Activated CD4-positive, alpha-beta T cell treated with anti-CD3 and anti-CD28 coated beads, Interleukin-2, amount 10 ng/mL, durations not matched to agents 24 days and 14 days (primary cell): ENCODE measurements at regions not wholly inside any gene's neighbourhood (a gene's known extent, or its start where the extent isn't known, plus 50 kb on each side); places are given as distances from the start of the nearest gene placed in this dataset.
"Not testable (repeated sequence)": the region's sequence is repeated elsewhere in the genome, so short reads cannot be mapped to it uniquely, and the experiment has no call there.

Experiments used
- DNase-seq: peaks from one replicate; pipeline ENCODE4 v3.0.0; 2022
- H3K27ac Mint-ChIP-seq: one replicate; pipeline ENCODE4 v1.8.0; 2022; ENCODE audit warnings: mild to moderate bottlenecking, mixed read lengths
- H3K27me3 Mint-ChIP-seq: one replicate; pipeline ENCODE4 v1.8.0; 2022; ENCODE audit warnings: mixed read lengths
- H3K36me3 Mint-ChIP-seq: one replicate; pipeline ENCODE4 v1.8.0; 2022; ENCODE audit warnings: low read depth, mild to moderate bottlenecking, mixed read lengths
- H3K4me1 Mint-ChIP-seq: one replicate; pipeline ENCODE4 v1.8.0; 2021; ENCODE audit warnings: mixed read lengths
- H3K4me3 Mint-ChIP-seq: one replicate; pipeline ENCODE4 v1.8.0; 2022; ENCODE audit warnings: mild to moderate bottlenecking, moderate library complexity, mixed read lengths
- H3K9me3 Mint-ChIP-seq: one replicate; pipeline ENCODE4 v1.8.0; 2021; ENCODE audit warnings: mixed read lengths
- intact Hi-C: fragments of 100-400 bp; cut with micrococcal nuclease; formaldehyde crosslinking; loops from one replicate; pipeline ENCODE4 v1.15.1; 2023

DNA sequence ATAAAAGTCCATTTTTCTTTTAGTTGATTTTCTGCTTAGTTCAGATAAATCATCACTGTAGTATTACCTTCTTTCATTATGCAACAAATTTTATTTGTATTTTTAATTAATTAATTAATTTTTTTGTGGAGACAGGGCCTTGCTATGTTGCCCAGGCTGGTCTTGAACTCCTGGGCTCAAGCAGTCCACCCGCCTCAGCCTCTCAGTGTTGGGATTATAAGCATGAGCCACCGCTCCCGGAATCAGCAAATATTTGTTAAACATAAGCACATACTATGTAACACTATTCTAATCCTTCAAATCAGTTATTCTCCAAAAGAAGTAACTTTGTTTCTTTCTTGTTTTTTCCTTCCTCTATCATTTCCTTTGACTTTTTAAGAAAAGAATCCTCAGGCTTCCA, 584.8 kb upstream of the ANKRD30A start:
- intact Hi-C loops: no loop called here
- no peak for DNase-seq
- no peaks in the 10 kb centered on the region for H3K27me3 Mint-ChIP-seq
- peaks cover 4% of the 10 kb centered on the region for H3K9me3 Mint-ChIP-seq
- no peaks in the 10 kb centered on the region for H3K36me3 Mint-ChIP-seq
- H3K27ac Mint-ChIP-seq: no peak overlapping the region
- no peak overlapping the region for H3K4me3 Mint-ChIP-seq
- no peaks in the 10 kb centered on the region for H3K4me1 Mint-ChIP-seq

DNA sequence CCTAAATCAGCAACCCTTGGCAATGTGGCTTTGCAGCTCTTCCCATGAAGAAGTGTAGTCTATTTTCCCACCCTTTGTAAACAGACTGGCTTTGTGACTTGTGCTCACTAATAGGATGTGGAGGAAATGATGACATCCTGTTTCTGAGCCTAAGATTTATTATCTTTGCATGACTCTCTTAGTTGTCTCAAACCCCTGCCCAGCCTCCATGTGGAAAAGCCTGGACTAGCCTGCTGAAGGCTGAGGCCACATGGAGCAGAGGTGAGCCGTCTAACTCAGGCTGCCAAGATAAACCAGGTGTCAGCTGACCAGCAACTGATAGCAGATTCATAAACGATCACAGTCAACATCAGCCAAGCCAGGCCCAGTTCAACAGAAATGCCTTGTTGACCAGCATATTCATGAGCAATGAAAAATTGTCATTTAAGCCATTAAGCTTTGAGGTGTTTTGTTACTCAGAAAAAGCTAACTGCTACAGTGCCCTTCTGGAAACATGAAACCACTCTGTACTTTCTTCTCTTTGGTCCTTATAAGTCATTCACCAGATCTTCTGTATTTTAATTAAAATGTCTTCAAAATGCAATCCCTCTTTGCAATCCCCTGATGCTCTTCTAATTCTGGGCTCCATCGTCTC, 586.3 kb upstream of the ANKRD30A start:
- no peak overlapping the region for H3K4me3 Mint-ChIP-seq
- H3K4me1 Mint-ChIP-seq: no peaks in the 10 kb centered on the region
- H3K36me3 Mint-ChIP-seq: no peaks in the 10 kb centered on the region
- no peaks in the 10 kb centered on the region for H3K27me3 Mint-ChIP-seq
- intact Hi-C loops: no loop called here
- H3K9me3 Mint-ChIP-seq: peaks cover 4% of the 10 kb centered on the region
- no peak overlapping the region for H3K27ac Mint-ChIP-seq
- no peak for DNase-seq

DNA sequence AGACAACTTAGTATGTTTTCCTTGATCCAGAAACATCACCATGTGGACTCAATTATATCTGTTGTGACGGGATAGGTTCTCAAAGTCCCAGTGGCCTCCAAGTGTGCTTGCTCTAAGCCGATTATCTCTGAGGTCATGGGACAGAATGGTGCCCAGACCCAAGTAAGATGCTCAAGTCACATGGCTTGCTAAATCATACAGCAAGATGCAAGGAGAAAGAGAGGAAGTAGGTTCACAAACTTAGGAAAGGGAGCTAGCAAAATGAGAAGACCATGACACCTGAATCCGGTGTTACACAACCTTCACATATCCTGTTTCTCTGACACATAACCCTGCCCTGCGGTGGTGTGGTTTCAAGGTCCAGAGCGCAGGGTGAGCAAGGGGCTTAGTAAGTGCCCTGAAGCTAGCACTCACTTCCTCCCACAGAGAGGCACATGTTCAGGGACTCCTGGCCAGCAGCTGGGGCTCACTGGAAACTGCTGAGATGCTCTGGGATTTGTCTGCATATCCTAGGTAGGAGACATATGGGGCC, 590.9 kb upstream of the ANKRD30A start:
- no peak for DNase-seq
- no peak overlapping the region for H3K4me3 Mint-ChIP-seq
- H3K27me3 Mint-ChIP-seq: no peaks in the 10 kb centered on the region
- H3K27ac Mint-ChIP-seq: no peak overlapping the region
- no peaks in the 10 kb centered on the region for H3K4me1 Mint-ChIP-seq
- no peaks in the 10 kb centered on the region for H3K9me3 Mint-ChIP-seq
- no peaks in the 10 kb centered on the region for H3K36me3 Mint-ChIP-seq
- intact Hi-C loops: no loop called here

DNA sequence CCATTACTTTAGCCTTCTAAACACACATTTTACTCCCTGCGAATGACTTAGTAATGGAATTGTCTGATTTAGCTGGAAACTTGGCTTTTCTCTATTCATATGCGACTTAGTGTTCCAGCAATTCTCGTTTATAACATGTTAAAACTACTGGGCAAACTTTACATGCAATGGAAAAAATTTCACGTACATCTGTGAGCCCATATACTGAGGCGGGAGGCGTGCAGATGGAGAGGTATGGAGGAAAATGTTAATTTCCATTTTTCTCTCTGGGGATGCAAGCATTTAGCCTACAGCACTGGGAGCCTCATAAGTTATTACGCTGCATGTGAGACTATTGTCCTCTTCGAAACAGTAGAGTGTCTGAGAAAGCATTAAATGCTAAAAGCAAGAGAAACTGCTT, 591.5 kb upstream of the ANKRD30A start:
- H3K4me3 Mint-ChIP-seq: no peak overlapping the region
- H3K27me3 Mint-ChIP-seq: no peaks in the 10 kb centered on the region
- no peaks in the 10 kb centered on the region for H3K4me1 Mint-ChIP-seq
- intact Hi-C loops: no loop called here
- DNase-seq: no peak
- H3K27ac Mint-ChIP-seq: no peak overlapping the region
- no peaks in the 10 kb centered on the region for H3K36me3 Mint-ChIP-seq
- no peaks in the 10 kb centered on the region for H3K9me3 Mint-ChIP-seq

DNA sequence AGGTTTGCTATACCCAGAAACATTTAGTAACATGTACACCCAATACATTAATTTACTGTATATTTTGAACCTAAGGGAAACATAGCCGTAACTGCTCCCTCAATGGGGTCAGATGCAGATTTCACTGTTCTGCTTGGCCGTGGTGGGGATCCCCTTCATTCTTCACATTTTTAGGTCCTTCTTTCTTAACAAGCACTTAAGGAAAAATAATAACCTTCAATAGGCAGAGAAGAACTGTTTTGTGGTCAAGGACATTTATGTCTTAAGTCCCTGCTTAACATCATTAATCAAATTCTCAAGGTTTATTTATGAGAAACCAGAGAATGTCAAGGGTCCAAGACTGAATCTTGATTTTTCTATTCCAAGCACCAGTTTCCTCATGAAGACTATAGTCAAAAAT, 592.1 kb upstream of the ANKRD30A start:
- H3K9me3 Mint-ChIP-seq: no peaks in the 10 kb centered on the region
- no peaks in the 10 kb centered on the region for H3K4me1 Mint-ChIP-seq
- intact Hi-C loops: no loop called here
- no peak overlapping the region for H3K4me3 Mint-ChIP-seq
- no peaks in the 10 kb centered on the region for H3K36me3 Mint-ChIP-seq
- no peaks in the 10 kb centered on the region for H3K27me3 Mint-ChIP-seq
- no peak for DNase-seq
- no peak overlapping the region for H3K27ac Mint-ChIP-seq

DNA sequence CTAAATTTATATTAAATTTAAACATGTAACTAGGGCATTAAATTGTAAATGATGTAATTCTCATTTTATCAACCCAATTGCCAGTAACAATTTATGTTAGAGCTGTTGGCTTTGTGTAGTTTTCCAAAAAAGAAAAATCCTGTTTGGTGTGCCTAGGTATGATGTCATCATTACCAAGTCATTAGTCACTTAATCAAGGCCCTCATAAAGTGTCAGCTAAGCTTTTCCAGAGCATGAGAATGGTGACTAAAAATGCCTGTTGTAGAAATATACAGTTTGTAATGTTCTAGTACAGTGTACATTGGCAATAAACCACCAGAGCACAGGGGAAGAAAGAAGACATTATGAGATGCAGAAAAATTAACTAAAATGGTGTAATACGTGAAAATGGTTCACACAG, 593.8 kb upstream of the ANKRD30A start:
- no peaks in the 10 kb centered on the region for H3K27me3 Mint-ChIP-seq
- H3K4me1 Mint-ChIP-seq: no peaks in the 10 kb centered on the region
- no peaks in the 10 kb centered on the region for H3K9me3 Mint-ChIP-seq
- no peak for DNase-seq
- intact Hi-C loops: no loop called here
- no peaks in the 10 kb centered on the region for H3K36me3 Mint-ChIP-seq
- H3K27ac Mint-ChIP-seq: no peak overlapping the region
- H3K4me3 Mint-ChIP-seq: no peak overlapping the region

DNA sequence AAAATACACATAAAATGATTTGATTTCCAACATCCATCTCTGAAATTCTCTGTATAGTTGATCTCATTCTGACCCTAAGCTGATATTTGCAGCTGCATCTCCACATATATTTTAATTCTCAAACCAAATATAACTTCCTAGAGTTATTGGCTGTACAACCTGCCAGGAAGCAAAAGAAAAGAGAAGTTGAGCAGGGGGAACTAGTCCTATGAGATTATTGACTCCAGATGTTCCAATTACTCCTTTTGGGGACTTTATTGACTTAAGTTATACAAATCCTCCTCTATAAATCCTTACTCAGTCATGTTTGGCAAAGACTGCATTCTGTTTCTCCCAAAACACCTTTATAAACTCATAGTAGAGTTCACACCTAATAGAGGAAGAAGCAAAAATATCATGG, 599.4 kb upstream of the ANKRD30A start:
- H3K27ac Mint-ChIP-seq: no peak overlapping the region
- intact Hi-C loops: no loop called here
- no peaks in the 10 kb centered on the region for H3K4me1 Mint-ChIP-seq
- H3K4me3 Mint-ChIP-seq: no peak overlapping the region
- H3K9me3 Mint-ChIP-seq: peaks cover 5% of the 10 kb centered on the region
- no peaks in the 10 kb centered on the region for H3K36me3 Mint-ChIP-seq
- no peaks in the 10 kb centered on the region for H3K27me3 Mint-ChIP-seq
- no peak for DNase-seq

DNA sequence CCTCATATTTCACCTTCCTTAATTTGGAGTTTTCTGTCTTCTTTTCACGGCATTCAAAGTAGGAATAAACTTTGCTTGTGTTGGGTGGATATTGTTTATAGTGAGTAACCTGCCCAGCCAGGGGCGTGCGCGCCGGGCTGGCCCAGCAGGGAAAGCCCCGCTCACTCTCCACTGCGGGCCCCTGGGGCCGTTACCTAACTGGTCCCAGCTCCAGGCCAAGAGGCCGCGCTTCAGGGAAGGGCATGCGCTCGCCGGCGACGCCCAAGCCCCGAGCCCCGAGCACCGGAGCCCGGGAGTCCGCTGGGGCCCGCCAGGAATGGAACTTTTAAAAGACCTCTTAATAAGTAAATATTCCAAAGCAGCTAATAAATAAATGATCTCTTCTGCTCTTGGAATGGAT, 601.3 kb upstream of the ANKRD30A start:
- H3K9me3 Mint-ChIP-seq: peaks cover 11% of the 10 kb centered on the region
- DNase-seq, H3K4me3 Mint-ChIP-seq, intact Hi-C loops, H3K27ac Mint-ChIP-seq, H3K27me3 Mint-ChIP-seq, H3K36me3 Mint-ChIP-seq, H3K4me1 Mint-ChIP-seq: not testable (repeated sequence)

DNA sequence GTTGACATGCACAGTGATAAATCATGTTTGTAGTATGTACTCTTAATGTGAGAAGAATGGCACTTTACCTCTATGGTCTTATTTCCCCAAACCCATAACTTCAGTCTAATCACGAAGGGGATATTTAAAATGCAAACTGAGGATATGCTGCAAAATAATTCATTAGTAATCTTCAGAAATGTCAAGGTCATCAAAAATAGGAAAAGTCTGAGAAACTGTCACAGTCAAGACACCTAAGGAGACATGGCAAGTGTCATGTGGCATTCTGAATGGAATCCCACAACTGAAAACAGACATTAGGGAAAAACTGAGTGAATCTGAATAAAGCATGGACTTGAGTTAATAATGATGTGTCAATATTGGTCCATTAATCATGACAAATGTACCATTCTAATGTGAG, 605.5 kb upstream of the ANKRD30A start:
- H3K9me3 Mint-ChIP-seq: peaks cover 6% of the 10 kb centered on the region
- H3K4me3 Mint-ChIP-seq: no peak overlapping the region

DNA sequence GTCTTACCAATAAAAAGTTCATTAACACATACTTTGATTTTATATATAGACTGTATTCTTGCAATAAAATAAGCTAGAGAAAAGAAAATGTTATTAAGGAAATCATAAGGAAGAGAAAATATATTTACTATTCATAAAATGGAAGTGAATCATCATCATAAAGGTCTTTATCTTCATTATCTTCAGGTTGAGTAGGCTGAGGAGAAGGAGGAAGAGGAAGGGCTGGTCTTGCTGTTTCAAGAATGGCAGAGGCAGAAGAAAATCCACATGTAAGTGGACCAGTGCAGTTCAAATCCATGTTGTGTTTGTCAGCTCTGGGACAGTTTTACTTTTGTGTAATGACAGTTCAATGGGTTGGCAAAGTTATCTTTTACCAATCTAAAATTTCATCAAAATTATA, 609.1 kb upstream of the ANKRD30A start:
- H3K9me3 Mint-ChIP-seq: peaks cover 6% of the 10 kb centered on the region
- intact Hi-C loops: no loop called here
- no peaks in the 10 kb centered on the region for H3K27me3 Mint-ChIP-seq
- H3K36me3 Mint-ChIP-seq: no peaks in the 10 kb centered on the region
- no peak overlapping the region for H3K27ac Mint-ChIP-seq
- no peak overlapping the region for H3K4me3 Mint-ChIP-seq
- no peak for DNase-seq
- H3K4me1 Mint-ChIP-seq: no peaks in the 10 kb centered on the region

More for the DNA sequence above, 605.5 kb upstream of the ANKRD30A start:
- no peaks in the 10 kb centered on the region for H3K27me3 Mint-ChIP-seq
- no peak overlapping the region for H3K27ac Mint-ChIP-seq
- no peaks in the 10 kb centered on the region for H3K4me1 Mint-ChIP-seq
- H3K36me3 Mint-ChIP-seq: no peaks in the 10 kb centered on the region
- intact Hi-C loops: no loop called here
- DNase-seq: no peak

DNA sequence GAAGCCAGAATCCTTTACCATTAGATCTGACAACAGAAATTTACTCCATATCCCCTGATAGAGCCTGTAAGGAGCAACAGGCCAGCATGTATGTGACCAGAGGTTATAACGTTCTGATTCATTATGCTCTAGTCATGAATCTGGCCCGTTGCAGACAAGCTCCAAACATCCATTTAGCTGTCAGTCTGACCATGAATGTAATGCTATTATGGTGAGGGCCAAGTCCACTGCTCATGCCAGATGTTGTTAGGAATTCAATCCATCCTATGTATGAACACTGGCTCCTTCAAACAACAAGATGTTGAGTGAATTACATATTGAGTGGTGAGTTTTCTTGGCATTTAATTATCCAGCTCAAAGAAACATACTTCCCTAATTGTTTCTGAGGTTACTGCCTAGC, 610.1 kb upstream of the ANKRD30A start:
- Mint-ChIP-seq H3K27ac (no peak overlapping the region), H3K4me1 (no peaks in the 10 kb centered on the region), H3K36me3 (no peaks in the 10 kb centered on the region), H3K27me3 (no peaks in the 10 kb centered on the region), H3K9me3 (peaks cover 6% of the 10 kb centered on the region), H3K4me3 (no peak overlapping the region)
- intact Hi-C loops: no loop called here
- no peak for DNase-seq

DNA sequence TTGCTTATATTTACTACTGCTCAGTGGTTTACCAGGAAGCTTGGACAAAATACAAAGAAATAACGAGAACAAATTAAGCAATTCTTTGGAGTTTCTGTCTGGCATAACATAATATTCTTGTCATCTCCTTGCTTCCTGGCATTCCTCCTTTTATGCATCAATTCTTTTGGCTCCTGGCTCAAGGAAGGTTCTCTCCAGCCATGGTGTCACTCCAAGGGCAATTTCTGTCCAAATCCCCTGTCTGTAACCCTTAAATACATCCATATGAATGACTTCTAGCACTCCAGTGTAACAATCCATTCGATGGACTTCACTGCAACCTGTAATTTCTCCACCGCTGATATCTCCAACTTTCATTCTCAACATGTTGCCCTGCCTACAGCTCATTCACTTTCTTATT, 617.7 kb upstream of the ANKRD30A start:
- H3K27ac Mint-ChIP-seq: no peak overlapping the region
- intact Hi-C loops: no loop called here
- H3K4me1 Mint-ChIP-seq: no peaks in the 10 kb centered on the region
- no peak overlapping the region for H3K4me3 Mint-ChIP-seq
- no peaks in the 10 kb centered on the region for H3K36me3 Mint-ChIP-seq
- no peak for DNase-seq
- peaks cover 4% of the 10 kb centered on the region for H3K9me3 Mint-ChIP-seq
- H3K27me3 Mint-ChIP-seq: no peaks in the 10 kb centered on the region

DNA sequence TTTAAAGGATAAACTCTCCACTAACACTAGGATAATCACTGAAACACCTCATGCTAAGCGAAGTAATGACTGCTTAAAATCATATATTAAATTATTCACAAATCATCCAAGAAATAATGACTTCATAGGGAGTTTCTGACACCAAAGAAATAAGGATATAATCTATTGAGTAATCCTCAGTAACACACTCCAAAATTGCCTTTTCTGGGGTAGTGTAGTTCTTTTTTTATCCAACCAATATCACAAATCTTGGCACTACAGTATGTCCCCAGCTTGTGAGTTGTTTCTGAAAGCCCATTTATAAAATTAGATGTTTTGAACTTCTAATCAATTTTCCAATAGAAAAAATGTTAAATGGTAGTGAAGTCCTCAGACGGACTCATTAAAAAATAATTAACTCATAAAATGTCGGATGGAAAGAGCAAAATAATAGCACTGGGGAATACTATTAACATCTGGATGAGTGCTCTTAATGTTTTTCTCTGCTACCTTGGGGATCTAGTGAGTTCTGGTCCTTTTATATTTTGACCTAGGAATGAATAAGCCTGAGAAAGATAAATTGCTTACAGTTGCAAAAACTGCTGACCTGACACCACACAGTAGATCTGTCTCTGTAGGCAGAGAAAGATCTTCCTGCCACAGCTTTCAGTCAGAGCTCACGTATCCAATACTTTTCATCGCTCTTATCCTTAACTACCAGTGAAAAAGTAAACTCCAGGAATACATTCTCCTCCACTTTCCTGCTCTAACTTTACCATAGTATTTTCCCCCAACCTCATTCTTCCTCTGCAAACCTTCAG, 618.5 kb upstream of the ANKRD30A start:
- DNase-seq: no peak
- Mint-ChIP-seq H3K27me3 (no peaks in the 10 kb centered on the region), H3K27ac (no peak overlapping the region), H3K9me3 (peaks cover 4% of the 10 kb centered on the region), H3K36me3 (no peaks in the 10 kb centered on the region), H3K4me3 (no peak overlapping the region), H3K4me1 (no peaks in the 10 kb centered on the region)
- intact Hi-C loops: no loop called here

DNA sequence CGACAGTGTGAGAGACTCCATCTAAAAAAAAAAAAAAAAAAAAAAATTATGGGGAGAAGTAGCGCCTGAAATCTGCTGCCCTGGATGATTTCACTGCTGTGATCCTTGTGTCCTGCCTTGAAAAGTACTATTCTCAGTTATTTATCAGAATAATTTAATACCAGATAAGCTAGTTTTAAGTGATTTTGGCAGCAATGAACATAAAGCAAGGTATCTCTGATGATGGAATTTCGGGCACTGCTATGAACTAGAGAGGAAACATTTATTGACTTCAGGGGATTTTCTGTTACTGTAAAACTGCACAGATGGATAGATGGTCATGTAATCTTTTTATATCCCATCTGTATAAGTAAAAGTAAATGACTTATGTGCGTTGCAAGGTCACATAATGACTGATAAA, 619.1 kb upstream of the ANKRD30A start:
- H3K27ac Mint-ChIP-seq: no peak overlapping the region
- H3K27me3 Mint-ChIP-seq: no peaks in the 10 kb centered on the region
- intact Hi-C loops: no loop called here
- H3K4me1 Mint-ChIP-seq: no peaks in the 10 kb centered on the region
- no peak overlapping the region for H3K4me3 Mint-ChIP-seq
- no peak for DNase-seq
- no peaks in the 10 kb centered on the region for H3K36me3 Mint-ChIP-seq
- H3K9me3 Mint-ChIP-seq: peaks cover 4% of the 10 kb centered on the region
